IMR-90 (cell line): ENCODE measurements at regions not wholly inside any gene's neighbourhood (a gene's known extent, or its start where the extent isn't known, plus 50 kb on each side); places are given as distances from the start of the nearest gene placed in this dataset.

Source experiments
- ATAC-seq: fragments of 200-7000 bp; cut with Tn5 transposase; 2 replicates; pipeline ENCODE4 v1.9.1; 2020; ENCODE audit warnings: low read depth, mild to moderate bottlenecking, moderate library complexity
- BruUV-seq: library from RNA; stranded (reverse); fragments of 400-500 nt; replicated peaks from 2 replicates; lab custom pipeline; 2021; lab: Mats Ljungman, UMichigan
- CTCF ChIA-PET: fragments of 300-600 bp; formaldehyde crosslinking; extraction: SDS; loops from one replicate; lab custom pipeline; 2021; ENCODE audit warnings: antibody characterized with exemption; lab: Yijun Ruan, JAX
- POLR2A ChIA-PET: fragments of 300-600 bp; sonication (Branson Sonifier 250); formaldehyde crosslinking; loops from one replicate; lab custom pipeline; 2022; ENCODE audit warnings: antibody characterized with exemption; ENCODE audit not compliant: unreplicated experiment; lab: Charles Lee
- DNase-seq: peaks from one replicate; pipeline ENCODE4 v3.0.0; 2013
- H2AFZ ChIP-seq: replicated peaks from 2 replicates; pipeline ENCODE3; 2013; ENCODE audit warnings: low read length, mild to moderate bottlenecking; ENCODE audit not compliant: poor library complexity
- H2AK5ac ChIP-seq: 2 replicates; pipeline ENCODE4 v1.6.1; 2013; ENCODE audit warnings: low read depth, low read length, inconsistent platforms
- H2AK9ac ChIP-seq: replicated peaks from 2 replicates; pipeline ENCODE3; 2013; ENCODE audit warnings: mild to moderate bottlenecking, low read depth, low read length, moderate library complexity; ENCODE audit not compliant: poor library complexity
- H2BK120ac ChIP-seq: 2 replicates; pipeline ENCODE4 v1.6.1; 2013; ENCODE audit warnings: low read depth, low read length, inconsistent platforms
- H2BK15ac ChIP-seq: 3 replicates; pipeline ENCODE4 v1.6.1; 2013; ENCODE audit warnings: low read depth, low read length, inconsistent platforms
- H2BK20ac ChIP-seq: 2 replicates; pipeline ENCODE4 v1.6.1; 2013; ENCODE audit warnings: low read depth, mild to moderate bottlenecking, inconsistent platforms, low read length, moderate library complexity
- H2BK5ac ChIP-seq: 2 replicates; pipeline ENCODE4 v1.6.1; 2013; ENCODE audit warnings: mild to moderate bottlenecking, low read depth, low read length, inconsistent platforms; ENCODE audit not compliant: poor library complexity, severe bottlenecking
- H3K14ac ChIP-seq: replicated peaks from 2 replicates; pipeline ENCODE4 v1.6.1; 2013; ENCODE audit warnings: low read depth, low read length, inconsistent platforms
- H3K18ac ChIP-seq: 2 replicates; pipeline ENCODE4 v1.6.1; 2013; ENCODE audit warnings: low read depth, low read length, control low read depth
- H3K23ac ChIP-seq: 2 replicates; pipeline ENCODE4 v1.6.1; 2013; ENCODE audit warnings: low read depth, low read length, inconsistent platforms
- H3K27ac ChIP-seq: 2 replicates; pipeline ENCODE4 v1.5.1; 2013; ENCODE audit warnings: mild to moderate bottlenecking, control low read depth, low read length; ENCODE audit not compliant: insufficient read depth
- H3K27me3 ChIP-seq: 2 replicates; pipeline ENCODE4 v1.6.1; 2013; ENCODE audit warnings: low read length; ENCODE audit not compliant: control insufficient read depth, insufficient read depth
- H3K36me3 ChIP-seq: 2 replicates; pipeline ENCODE4 v1.6.1; 2013; ENCODE audit warnings: low read length, mixed read lengths; ENCODE audit not compliant: control insufficient read depth, insufficient read depth
- H3K4ac ChIP-seq: 2 replicates; pipeline ENCODE4 v1.6.1; 2013; ENCODE audit warnings: low read depth, low read length, inconsistent platforms
- H3K4me1 ChIP-seq: 2 replicates; pipeline ENCODE4 v1.6.1; 2013; ENCODE audit warnings: low read length, mixed read lengths; ENCODE audit not compliant: control insufficient read depth, insufficient read depth
- H3K4me2 ChIP-seq: 2 replicates; pipeline ENCODE4 v1.6.1; 2013; ENCODE audit warnings: low read depth, mild to moderate bottlenecking, control low read depth, low read length, moderate library complexity
- H3K4me3 ChIP-seq: 2 replicates; pipeline ENCODE4 v1.5.1; 2013; ENCODE audit warnings: low read depth, mild to moderate bottlenecking, control low read depth, low read length, moderate library complexity; ENCODE audit not compliant: insufficient read depth
- H3K56ac ChIP-seq: 2 replicates; pipeline ENCODE4 v1.6.1; 2013; ENCODE audit warnings: low read length, inconsistent platforms; ENCODE audit not compliant: insufficient read depth; ENCODE audit errors: extremely low read depth
- H3K79me1 ChIP-seq, 2 experiments: 2 replicates each; pipeline ENCODE4 v1.6.1; 2013; ENCODE audit warnings: low read length in 2 of 2, inconsistent platforms in 1 of 2, low read depth in 1 of 2
- H3K9ac ChIP-seq: 2 replicates; pipeline ENCODE4 v1.6.1; 2013; ENCODE audit warnings: low read depth, low read length, control low read depth
- H3K9me1 ChIP-seq: 2 replicates; pipeline ENCODE4 v1.6.1; 2013; ENCODE audit warnings: low read length, inconsistent platforms; ENCODE audit not compliant: insufficient read depth
- H3K9me3 ChIP-seq: 2 replicates; pipeline ENCODE4 v1.6.1; 2013; ENCODE audit warnings: low read length; ENCODE audit not compliant: control insufficient read depth, insufficient read depth
- H4K20me1 ChIP-seq: 2 replicates; pipeline ENCODE4 v1.6.1; 2013; ENCODE audit warnings: low read length, inconsistent platforms; ENCODE audit not compliant: insufficient read depth
- H4K5ac ChIP-seq: 2 replicates; pipeline ENCODE4 v1.6.1; 2013; ENCODE audit warnings: mild to moderate bottlenecking, low read depth, low read length, control low read depth
- H4K8ac ChIP-seq, 2 experiments: 2 replicates each; pipeline ENCODE4 v1.6.1; 2013; ENCODE audit warnings: low read depth in 2 of 2, low read length in 2 of 2, control low read depth in 1 of 2, inconsistent platforms in 1 of 2
- H4K91ac ChIP-seq: 2 replicates; pipeline ENCODE4 v1.6.1; 2013; ENCODE audit warnings: low read depth, low read length, inconsistent platforms; ENCODE audit not compliant: insufficient read depth
- CEBPB ChIP-seq: IDR thresholded peaks from 2 replicates; pipeline ENCODE4 v1.6.1; 2012; ENCODE audit warnings: low read depth, low read length, improper control_type of control experiment
- POLR2A ChIP-seq: IDR thresholded peaks from 2 replicates; pipeline ENCODE4 v1.6.1; 2012; ENCODE audit warnings: mild to moderate bottlenecking, low read depth, low read length
- RAD21 ChIP-seq: IDR thresholded peaks from 2 replicates; pipeline ENCODE4 v1.6.1; 2012; ENCODE audit warnings: low read length, improper control_type of control experiment
- RFX5 ChIP-seq: IDR thresholded peaks from 2 replicates; pipeline ENCODE4 v1.8.0; 2012; ENCODE audit warnings: low read depth, mild to moderate bottlenecking, low read length, moderate library complexity
- WGBS, 2 experiments: methylation state at CpG; one replicate each; pipeline versions ENCODE4 v1.1.5 to v1.1.7; 2013; ENCODE audit warnings: missing lambda C conversion rate in 2 of 2; ENCODE audit not compliant: insufficient read length in 1 of 2; ENCODE audit errors: extremely low coverage in 2 of 2; 5-methylcytosine and 5-hydroxymethylcytosine counted together
- dilution Hi-C: fragments of 300-500 bp; cut with HindIII; formaldehyde crosslinking; loops from one replicate; pipeline ENCODE4 v1.14.3; 2018; ENCODE audit warnings: low sequenced_read_pairs; ENCODE audit not compliant: unreplicated experiment
- in situ Hi-C: fragments of 300-500 bp; cut with MboI; formaldehyde crosslinking; loops from 3 replicates; pipeline ENCODE4 v1.14.3; 2019; ENCODE audit warnings: low sequenced_read_pairs, inconsistent platforms, mixed read lengths
- intact Hi-C: fragments of 100-400 bp; cut with micrococcal nuclease; formaldehyde crosslinking; loops from 2 replicates; pipeline ENCODE4 v1.10.0; 2022
- TF ChIP-seq, protein P1 (sequence below): conservative IDR thresholded peaks from 2 replicates; pipeline ENCODE4 v1.5.1; 2012; ENCODE audit warnings: mild to moderate bottlenecking, low read depth, low read length, improper control_type of control experiment
- TF ChIP-seq, protein P2 (sequence below): fragments of 150-350 bp; IDR thresholded peaks from 2 replicates; pipeline ENCODE4 v1.6.1; 2016; ENCODE audit warnings: low read depth, mild to moderate bottlenecking, low read length, moderate library complexity, borderline replicate concordance
- TF ChIP-seq, protein P3 (sequence below): fragments of 150-350 bp; IDR thresholded peaks from 2 replicates; pipeline ENCODE4 v1.6.1; 2017; ENCODE audit warnings: mild to moderate bottlenecking, antibody characterized with exemption, low read length, low read depth

DNA sequence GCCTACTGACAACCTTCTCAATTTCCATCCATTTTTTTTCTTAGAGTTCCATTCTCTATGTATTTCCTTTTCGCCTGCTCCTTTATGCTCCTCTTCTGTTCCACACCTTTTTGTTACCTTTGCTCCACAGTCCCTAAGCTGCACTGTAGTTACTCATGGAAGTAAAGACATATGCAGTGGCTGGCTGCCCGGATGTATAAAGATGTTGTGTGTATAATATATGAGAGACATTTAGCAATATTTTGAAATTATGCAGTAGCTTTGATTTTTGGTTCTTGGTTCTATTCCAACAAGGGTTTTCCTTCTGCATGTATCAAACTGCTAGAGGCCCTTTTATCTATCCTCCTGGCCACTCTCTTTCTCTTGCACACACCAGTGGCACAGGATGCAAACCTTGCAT is 234.9 kb downstream of the DOK5 start:
- no peak overlapping the region for H3K9ac ChIP-seq
- WGBS, 2 experiments, result no CpG with 5 or more reads among the region's 2 CpGs
- intact Hi-C loops, result no loop called here
- no peak overlapping the region for H4K5ac ChIP-seq
- no peak overlapping the region for H3K18ac ChIP-seq
- H3K9me1 ChIP-seq, result no peaks in the 10 kb centered on the region
- no peak overlapping the region for H2BK15ac ChIP-seq
- H2BK20ac ChIP-seq, result no peak overlapping the region
- H2AK5ac ChIP-seq, result no peak overlapping the region
- no peak for ATAC-seq
- no peak overlapping the region for H3K4me3 ChIP-seq
- no peak overlapping the region for H3K4me2 ChIP-seq
- peaks cover 5% of the 10 kb centered on the region for H3K9me3 ChIP-seq
- no peak overlapping the region for H4K91ac ChIP-seq
- no peak overlapping the region for H2BK5ac ChIP-seq
- H3K23ac ChIP-seq, result no peak overlapping the region
- H4K20me1 ChIP-seq, result no peaks in the 10 kb centered on the region
- no peak overlapping the region for H4K8ac ChIP-seq
- no TSS peak for BruUV-seq
- H3K79me1 ChIP-seq, result no peaks in the 10 kb centered on the region
- no peak overlapping the region for H3K56ac ChIP-seq
- CTCF ChIA-PET, result no interaction called here
- H3K27me3 ChIP-seq, result no peaks in the 10 kb centered on the region
- H3K4me1 ChIP-seq, result no peaks in the 10 kb centered on the region
- in situ Hi-C loops, result no loop called here
- no peak for DNase-seq
- TF ChIP-seq RAD21 (no peak), RFX5 (no peak), CEBPB (no peak), POLR2A (no peak)
- TF ChIP-seq, protein P1, sequence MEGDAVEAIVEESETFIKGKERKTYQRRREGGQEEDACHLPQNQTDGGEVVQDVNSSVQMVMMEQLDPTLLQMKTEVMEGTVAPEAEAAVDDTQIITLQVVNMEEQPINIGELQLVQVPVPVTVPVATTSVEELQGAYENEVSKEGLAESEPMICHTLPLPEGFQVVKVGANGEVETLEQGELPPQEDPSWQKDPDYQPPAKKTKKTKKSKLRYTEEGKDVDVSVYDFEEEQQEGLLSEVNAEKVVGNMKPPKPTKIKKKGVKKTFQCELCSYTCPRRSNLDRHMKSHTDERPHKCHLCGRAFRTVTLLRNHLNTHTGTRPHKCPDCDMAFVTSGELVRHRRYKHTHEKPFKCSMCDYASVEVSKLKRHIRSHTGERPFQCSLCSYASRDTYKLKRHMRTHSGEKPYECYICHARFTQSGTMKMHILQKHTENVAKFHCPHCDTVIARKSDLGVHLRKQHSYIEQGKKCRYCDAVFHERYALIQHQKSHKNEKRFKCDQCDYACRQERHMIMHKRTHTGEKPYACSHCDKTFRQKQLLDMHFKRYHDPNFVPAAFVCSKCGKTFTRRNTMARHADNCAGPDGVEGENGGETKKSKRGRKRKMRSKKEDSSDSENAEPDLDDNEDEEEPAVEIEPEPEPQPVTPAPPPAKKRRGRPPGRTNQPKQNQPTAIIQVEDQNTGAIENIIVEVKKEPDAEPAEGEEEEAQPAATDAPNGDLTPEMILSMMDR, result no peak
- TF ChIP-seq, protein P2, sequence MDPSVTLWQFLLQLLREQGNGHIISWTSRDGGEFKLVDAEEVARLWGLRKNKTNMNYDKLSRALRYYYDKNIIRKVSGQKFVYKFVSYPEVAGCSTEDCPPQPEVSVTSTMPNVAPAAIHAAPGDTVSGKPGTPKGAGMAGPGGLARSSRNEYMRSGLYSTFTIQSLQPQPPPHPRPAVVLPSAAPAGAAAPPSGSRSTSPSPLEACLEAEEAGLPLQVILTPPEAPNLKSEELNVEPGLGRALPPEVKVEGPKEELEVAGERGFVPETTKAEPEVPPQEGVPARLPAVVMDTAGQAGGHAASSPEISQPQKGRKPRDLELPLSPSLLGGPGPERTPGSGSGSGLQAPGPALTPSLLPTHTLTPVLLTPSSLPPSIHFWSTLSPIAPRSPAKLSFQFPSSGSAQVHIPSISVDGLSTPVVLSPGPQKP, result no peak
- TF ChIP-seq, protein P3, sequence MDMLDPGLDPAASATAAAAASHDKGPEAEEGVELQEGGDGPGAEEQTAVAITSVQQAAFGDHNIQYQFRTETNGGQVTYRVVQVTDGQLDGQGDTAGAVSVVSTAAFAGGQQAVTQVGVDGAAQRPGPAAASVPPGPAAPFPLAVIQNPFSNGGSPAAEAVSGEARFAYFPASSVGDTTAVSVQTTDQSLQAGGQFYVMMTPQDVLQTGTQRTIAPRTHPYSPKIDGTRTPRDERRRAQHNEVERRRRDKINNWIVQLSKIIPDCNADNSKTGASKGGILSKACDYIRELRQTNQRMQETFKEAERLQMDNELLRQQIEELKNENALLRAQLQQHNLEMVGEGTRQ, result no peak
- no peak overlapping the region for H2AK9ac ChIP-seq
- H2AFZ ChIP-seq, result no peak overlapping the region
- no peak overlapping the region for H2BK120ac ChIP-seq
- POLR2A ChIA-PET, result no interaction called here
- H3K4ac ChIP-seq, result no peak overlapping the region
- H3K14ac ChIP-seq, result no peak overlapping the region
- dilution Hi-C loops, result no loop called here
- H3K36me3 ChIP-seq, result no peaks in the 10 kb centered on the region
- H3K27ac ChIP-seq, result no peak overlapping the region
